GM23338 (cell line): ENCODE measurements at regions not wholly inside any gene's neighbourhood (a gene's known extent, or its start where the extent isn't known, plus 50 kb on each side); places are given as distances from the start of the nearest gene placed in this dataset.

Experiments used
- ATAC-seq: fragments of 200-7000 bp; cut with Tn5 transposase; 3 replicates; pipeline ENCODE4 v1.9.1; 2020
- DNase-seq: peaks from one replicate; pipeline ENCODE4 v3.0.0-alpha.2; 2015; ENCODE audit warnings: low spot score
- H2AFZ ChIP-seq: fragments of 200-600 bp; sonication (generic); 2 replicates; pipeline ENCODE4 v1.8.0; 2016; ENCODE audit warnings: antibody characterized with exemption, mild to moderate bottlenecking, moderate library complexity
- H3F3A ChIP-seq: fragments of 200-600 bp; sonication (generic); replicated peaks from 2 replicates; pipeline ENCODE4 v1.8.0; 2017; ENCODE audit warnings: antibody characterized with exemption, mixed run types, low read depth
- H3K27ac ChIP-seq: fragments of 200-600 bp; sonication (generic); 2 replicates; pipeline ENCODE4 v1.6.1; 2016; ENCODE audit warnings: low read depth
- H3K27me3 ChIP-seq: fragments of 200-600 bp; sonication (generic); 2 replicates; pipeline ENCODE4 v1.8.0; 2016; ENCODE audit warnings: mild to moderate bottlenecking, mixed run types, moderate library complexity; ENCODE audit not compliant: insufficient read depth
- H3K36me3 ChIP-seq: fragments of 200-600 bp; sonication (generic); 2 replicates; pipeline ENCODE4 v1.8.0; 2016; ENCODE audit warnings: mild to moderate bottlenecking; ENCODE audit not compliant: insufficient read depth
- H3K4me1 ChIP-seq: fragments of 200-600 bp; sonication (generic); 2 replicates; pipeline ENCODE4 v1.8.0; 2016; ENCODE audit warnings: mild to moderate bottlenecking, moderate library complexity; ENCODE audit not compliant: insufficient read depth
- H3K4me2 ChIP-seq: fragments of 200-600 bp; sonication (generic); 2 replicates; pipeline ENCODE4 v1.7.1; 2017; ENCODE audit warnings: mixed run types
- H3K4me3 ChIP-seq: fragments of 200-600 bp; sonication (generic); 2 replicates; pipeline ENCODE4 v1.6.1; 2016; ENCODE audit warnings: mixed run types
- H3K79me2 ChIP-seq: fragments of 200-600 bp; sonication (generic); replicated peaks from 2 replicates; pipeline ENCODE4 v1.8.0; 2017; ENCODE audit warnings: mild to moderate bottlenecking; ENCODE audit not compliant: insufficient read depth
- H3K9me2 ChIP-seq: fragments of 200-600 bp; sonication (generic); 2 replicates; pipeline ENCODE4 v1.8.0; 2017; ENCODE audit not compliant: insufficient read depth
- H4K20me1 ChIP-seq: fragments of 200-600 bp; sonication (generic); replicated peaks from 2 replicates; pipeline ENCODE4 v1.8.0; 2017; ENCODE audit warnings: mild to moderate bottlenecking; ENCODE audit not compliant: insufficient read depth
- H3K27ac Mint-ChIP-seq: 2 replicates; pipeline ENCODE4 v1.8.0; 2020; ENCODE audit warnings: inconsistent platforms, mild to moderate bottlenecking, moderate library complexity, mixed read lengths
- H3K27me3 Mint-ChIP-seq: 3 replicates; pipeline ENCODE4 v1.8.0; 2022; ENCODE audit warnings: low read depth, mild to moderate bottlenecking, moderate library complexity, mixed read lengths, inconsistent platforms; ENCODE audit not compliant: insufficient read depth, poor library complexity
- H3K36me3 Mint-ChIP-seq: 3 replicates; pipeline ENCODE4 v1.8.0; 2021; ENCODE audit warnings: low read depth, mild to moderate bottlenecking, inconsistent platforms, moderate library complexity, mixed read lengths
- H3K4me1 Mint-ChIP-seq: 3 replicates; pipeline ENCODE4 v1.8.0; 2020; ENCODE audit warnings: mild to moderate bottlenecking, inconsistent platforms, mixed read lengths
- H3K4me3 Mint-ChIP-seq: 3 replicates; pipeline ENCODE4 v1.8.0; 2021; ENCODE audit warnings: moderate library complexity, mild to moderate bottlenecking, inconsistent platforms, mixed read lengths
- H3K9me3 Mint-ChIP-seq: 3 replicates; pipeline ENCODE4 v1.8.0; 2020; ENCODE audit warnings: moderate library complexity, mild to moderate bottlenecking, inconsistent platforms, mixed read lengths
- EZH2 ChIP-seq: fragments of 200-600 bp; sonication (generic); IDR thresholded peaks from one replicate; pipeline ENCODE4 v1.8.0; 2017; ENCODE audit warnings: antibody characterized with exemption, mild to moderate bottlenecking, low read depth; ENCODE audit not compliant: unreplicated experiment
- EZH2phosphoT487 ChIP-seq: fragments of 200-600 bp; sonication (generic); IDR thresholded peaks from one replicate; pipeline ENCODE4 v1.8.1; 2018; ENCODE audit warnings: antibody characterized with exemption; ENCODE audit not compliant: unreplicated experiment
- JUNB ChIP-seq: IDR thresholded peaks from one replicate; pipeline ENCODE4 v1.6.1; 2016; ENCODE audit warnings: antibody characterized with exemption; ENCODE audit not compliant: unreplicated experiment
- POLR2AphosphoS5 ChIP-seq: IDR thresholded peaks from 2 replicates; pipeline ENCODE4 v1.6.1; 2016; ENCODE audit warnings: antibody characterized with exemption, low read depth
- STAT1 ChIP-seq: IDR thresholded peaks from one replicate; pipeline ENCODE4 v1.6.1; 2016; ENCODE audit warnings: antibody characterized with exemption; ENCODE audit not compliant: unreplicated experiment
- ZNF114 ChIP-seq: fragments of 250-450 bp; sonication (Bioruptor Pico); IDR thresholded peaks from 2 replicates; pipeline ENCODE4 v1.5.0; 2020; ENCODE audit warnings: mild to moderate bottlenecking, moderate library complexity
- TF ChIP-seq, protein P1 (sequence below): IDR thresholded peaks from 2 replicates; pipeline ENCODE4 v1.6.1; 2016; ENCODE audit warnings: antibody characterized with exemption
- TF ChIP-seq, protein P2 (sequence below), 2 experiments: fragments of 200-600 bp in 1 of 2; sonication (generic) in 1 of 2; conservative IDR thresholded peaks; 2 replicates each; pipeline versions ENCODE4 v1.5.1 to v1.6.1; 2016 to 2017; ENCODE audit warnings: antibody characterized with exemption in 2 of 2, low read depth in 2 of 2, mild to moderate bottlenecking in 2 of 2, moderate library complexity in 1 of 2
- TF ChIP-seq, protein P3 (sequence below): IDR thresholded peaks from one replicate; pipeline ENCODE4 v1.6.1; 2018; ENCODE audit warnings: antibody characterized with exemption; ENCODE audit not compliant: unreplicated experiment
- TF ChIP-seq, protein P4 (sequence below): fragments of 250-450 bp; sonication (Bioruptor Pico); IDR thresholded peaks from 2 replicates; pipeline ENCODE4 v1.5.0; 2020; ENCODE audit warnings: mild to moderate bottlenecking, moderate library complexity

DNA sequence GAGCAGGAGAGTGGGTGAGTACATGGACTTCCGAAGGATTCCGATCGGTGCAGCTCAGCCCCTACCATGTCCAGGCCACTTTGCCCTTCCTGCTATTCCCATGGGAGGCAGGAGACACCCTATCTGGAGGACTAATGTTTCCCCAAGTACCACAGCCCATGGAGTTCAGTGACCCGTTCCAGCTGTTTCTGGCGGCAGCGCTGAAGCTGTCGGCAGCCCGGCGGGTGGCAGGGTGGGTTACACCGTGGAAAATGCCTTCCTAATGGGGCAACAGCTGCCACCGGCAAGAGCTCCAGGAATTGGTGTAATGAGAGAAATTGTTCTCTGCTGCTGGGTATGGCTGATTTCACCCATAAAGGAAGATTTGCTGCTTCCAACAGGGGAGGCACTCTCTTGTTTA lies 98.3 kb downstream of the MYCN start:
- H3K27me3 ChIP-seq = no peaks in the 10 kb centered on the region
- TF ChIP-seq EZH2phosphoT487 (no peak), JUNB (no peak), POLR2AphosphoS5 (no peak), EZH2 (no peak), ZNF114 (CRISPR knock-in tag) (no peak), STAT1 (no peak)
- TF ChIP-seq, protein P1, sequence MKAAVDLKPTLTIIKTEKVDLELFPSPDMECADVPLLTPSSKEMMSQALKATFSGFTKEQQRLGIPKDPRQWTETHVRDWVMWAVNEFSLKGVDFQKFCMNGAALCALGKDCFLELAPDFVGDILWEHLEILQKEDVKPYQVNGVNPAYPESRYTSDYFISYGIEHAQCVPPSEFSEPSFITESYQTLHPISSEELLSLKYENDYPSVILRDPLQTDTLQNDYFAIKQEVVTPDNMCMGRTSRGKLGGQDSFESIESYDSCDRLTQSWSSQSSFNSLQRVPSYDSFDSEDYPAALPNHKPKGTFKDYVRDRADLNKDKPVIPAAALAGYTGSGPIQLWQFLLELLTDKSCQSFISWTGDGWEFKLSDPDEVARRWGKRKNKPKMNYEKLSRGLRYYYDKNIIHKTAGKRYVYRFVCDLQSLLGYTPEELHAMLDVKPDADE = no peak
- TF ChIP-seq, protein P2, sequence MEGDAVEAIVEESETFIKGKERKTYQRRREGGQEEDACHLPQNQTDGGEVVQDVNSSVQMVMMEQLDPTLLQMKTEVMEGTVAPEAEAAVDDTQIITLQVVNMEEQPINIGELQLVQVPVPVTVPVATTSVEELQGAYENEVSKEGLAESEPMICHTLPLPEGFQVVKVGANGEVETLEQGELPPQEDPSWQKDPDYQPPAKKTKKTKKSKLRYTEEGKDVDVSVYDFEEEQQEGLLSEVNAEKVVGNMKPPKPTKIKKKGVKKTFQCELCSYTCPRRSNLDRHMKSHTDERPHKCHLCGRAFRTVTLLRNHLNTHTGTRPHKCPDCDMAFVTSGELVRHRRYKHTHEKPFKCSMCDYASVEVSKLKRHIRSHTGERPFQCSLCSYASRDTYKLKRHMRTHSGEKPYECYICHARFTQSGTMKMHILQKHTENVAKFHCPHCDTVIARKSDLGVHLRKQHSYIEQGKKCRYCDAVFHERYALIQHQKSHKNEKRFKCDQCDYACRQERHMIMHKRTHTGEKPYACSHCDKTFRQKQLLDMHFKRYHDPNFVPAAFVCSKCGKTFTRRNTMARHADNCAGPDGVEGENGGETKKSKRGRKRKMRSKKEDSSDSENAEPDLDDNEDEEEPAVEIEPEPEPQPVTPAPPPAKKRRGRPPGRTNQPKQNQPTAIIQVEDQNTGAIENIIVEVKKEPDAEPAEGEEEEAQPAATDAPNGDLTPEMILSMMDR (conservative IDR thresholded peaks at IDR 0.05; ENCODE audit: low read depth in 2 of 2) = no peak
- TF ChIP-seq, protein P3, sequence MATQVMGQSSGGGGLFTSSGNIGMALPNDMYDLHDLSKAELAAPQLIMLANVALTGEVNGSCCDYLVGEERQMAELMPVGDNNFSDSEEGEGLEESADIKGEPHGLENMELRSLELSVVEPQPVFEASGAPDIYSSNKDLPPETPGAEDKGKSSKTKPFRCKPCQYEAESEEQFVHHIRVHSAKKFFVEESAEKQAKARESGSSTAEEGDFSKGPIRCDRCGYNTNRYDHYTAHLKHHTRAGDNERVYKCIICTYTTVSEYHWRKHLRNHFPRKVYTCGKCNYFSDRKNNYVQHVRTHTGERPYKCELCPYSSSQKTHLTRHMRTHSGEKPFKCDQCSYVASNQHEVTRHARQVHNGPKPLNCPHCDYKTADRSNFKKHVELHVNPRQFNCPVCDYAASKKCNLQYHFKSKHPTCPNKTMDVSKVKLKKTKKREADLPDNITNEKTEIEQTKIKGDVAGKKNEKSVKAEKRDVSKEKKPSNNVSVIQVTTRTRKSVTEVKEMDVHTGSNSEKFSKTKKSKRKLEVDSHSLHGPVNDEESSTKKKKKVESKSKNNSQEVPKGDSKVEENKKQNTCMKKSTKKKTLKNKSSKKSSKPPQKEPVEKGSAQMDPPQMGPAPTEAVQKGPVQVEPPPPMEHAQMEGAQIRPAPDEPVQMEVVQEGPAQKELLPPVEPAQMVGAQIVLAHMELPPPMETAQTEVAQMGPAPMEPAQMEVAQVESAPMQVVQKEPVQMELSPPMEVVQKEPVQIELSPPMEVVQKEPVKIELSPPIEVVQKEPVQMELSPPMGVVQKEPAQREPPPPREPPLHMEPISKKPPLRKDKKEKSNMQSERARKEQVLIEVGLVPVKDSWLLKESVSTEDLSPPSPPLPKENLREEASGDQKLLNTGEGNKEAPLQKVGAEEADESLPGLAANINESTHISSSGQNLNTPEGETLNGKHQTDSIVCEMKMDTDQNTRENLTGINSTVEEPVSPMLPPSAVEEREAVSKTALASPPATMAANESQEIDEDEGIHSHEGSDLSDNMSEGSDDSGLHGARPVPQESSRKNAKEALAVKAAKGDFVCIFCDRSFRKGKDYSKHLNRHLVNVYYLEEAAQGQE = no peak
- TF ChIP-seq, protein P4, sequence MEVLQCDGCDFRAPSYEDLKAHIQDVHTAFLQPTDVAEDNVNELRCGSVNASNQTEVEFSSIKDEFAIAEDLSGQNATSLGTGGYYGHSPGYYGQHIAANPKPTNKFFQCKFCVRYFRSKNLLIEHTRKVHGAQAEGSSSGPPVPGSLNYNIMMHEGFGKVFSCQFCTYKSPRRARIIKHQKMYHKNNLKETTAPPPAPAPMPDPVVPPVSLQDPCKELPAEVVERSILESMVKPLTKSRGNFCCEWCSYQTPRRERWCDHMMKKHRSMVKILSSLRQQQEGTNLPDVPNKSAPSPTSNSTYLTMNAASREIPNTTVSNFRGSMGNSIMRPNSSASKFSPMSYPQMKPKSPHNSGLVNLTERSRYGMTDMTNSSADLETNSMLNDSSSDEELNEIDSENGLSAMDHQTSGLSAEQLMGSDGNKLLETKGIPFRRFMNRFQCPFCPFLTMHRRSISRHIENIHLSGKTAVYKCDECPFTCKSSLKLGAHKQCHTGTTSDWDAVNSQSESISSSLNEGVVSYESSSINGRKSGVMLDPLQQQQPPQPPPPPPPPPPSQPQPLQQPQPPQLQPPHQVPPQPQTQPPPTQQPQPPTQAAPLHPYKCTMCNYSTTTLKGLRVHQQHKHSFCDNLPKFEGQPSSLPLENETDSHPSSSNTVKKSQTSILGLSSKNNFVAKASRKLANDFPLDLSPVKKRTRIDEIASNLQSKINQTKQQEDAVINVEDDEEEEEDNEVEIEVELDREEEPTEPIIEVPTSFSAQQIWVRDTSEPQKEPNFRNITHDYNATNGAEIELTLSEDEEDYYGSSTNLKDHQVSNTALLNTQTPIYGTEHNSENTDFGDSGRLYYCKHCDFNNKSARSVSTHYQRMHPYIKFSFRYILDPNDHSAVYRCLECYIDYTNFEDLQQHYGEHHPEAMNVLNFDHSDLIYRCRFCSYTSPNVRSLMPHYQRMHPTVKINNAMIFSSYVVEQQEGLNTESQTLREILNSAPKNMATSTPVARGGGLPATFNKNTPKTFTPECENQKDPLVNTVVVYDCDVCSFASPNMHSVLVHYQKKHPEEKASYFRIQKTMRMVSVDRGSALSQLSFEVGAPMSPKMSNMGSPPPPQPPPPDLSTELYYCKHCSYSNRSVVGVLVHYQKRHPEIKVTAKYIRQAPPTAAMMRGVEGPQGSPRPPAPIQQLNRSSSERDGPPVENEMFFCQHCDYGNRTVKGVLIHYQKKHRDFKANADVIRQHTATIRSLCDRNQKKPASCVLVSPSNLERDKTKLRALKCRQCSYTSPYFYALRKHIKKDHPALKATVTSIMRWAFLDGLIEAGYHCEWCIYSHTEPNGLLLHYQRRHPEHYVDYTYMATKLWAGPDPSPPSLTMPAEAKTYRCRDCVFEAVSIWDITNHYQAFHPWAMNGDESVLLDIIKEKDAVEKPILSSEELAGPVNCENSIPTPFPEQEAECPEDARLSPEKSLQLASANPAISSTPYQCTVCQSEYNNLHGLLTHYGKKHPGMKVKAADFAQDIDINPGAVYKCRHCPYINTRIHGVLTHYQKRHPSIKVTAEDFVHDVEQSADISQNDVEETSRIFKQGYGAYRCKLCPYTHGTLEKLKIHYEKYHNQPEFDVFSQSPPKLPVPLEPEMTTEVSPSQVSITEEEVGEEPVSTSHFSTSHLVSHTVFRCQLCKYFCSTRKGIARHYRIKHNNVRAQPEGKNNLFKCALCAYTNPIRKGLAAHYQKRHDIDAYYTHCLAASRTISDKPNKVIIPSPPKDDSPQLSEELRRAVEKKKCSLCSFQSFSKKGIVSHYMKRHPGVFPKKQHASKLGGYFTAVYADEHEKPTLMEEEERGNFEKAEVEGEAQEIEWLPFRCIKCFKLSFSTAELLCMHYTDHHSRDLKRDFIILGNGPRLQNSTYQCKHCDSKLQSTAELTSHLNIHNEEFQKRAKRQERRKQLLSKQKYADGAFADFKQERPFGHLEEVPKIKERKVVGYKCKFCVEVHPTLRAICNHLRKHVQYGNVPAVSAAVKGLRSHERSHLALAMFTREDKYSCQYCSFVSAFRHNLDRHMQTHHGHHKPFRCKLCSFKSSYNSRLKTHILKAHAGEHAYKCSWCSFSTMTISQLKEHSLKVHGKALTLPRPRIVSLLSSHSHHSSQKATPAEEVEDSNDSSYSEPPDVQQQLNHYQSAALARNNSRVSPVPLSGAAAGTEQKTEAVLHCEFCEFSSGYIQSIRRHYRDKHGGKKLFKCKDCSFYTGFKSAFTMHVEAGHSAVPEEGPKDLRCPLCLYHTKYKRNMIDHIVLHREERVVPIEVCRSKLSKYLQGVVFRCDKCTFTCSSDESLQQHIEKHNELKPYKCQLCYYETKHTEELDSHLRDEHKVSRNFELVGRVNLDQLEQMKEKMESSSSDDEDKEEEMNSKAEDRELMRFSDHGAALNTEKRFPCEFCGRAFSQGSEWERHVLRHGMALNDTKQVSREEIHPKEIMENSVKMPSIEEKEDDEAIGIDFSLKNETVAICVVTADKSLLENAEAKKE (CRISPR knock-in tag) = no peak
- Mint-ChIP-seq H3K27me3 (peaks cover 8% of the 10 kb centered on the region), H3K36me3 (no peaks in the 10 kb centered on the region), H3K4me3 (no peak overlapping the region), H3K9me3 (no peaks in the 10 kb centered on the region; the same call in 2 of the 3 replicates), H3K27ac (no peak overlapping the region), H3K4me1 (peaks cover 36% of the 10 kb centered on the region)
- peak overlapping the region; percentile 66 for H2AFZ ChIP-seq
- H3K4me2 ChIP-seq = no peak overlapping the region
- no peaks in the 10 kb centered on the region for H3F3A ChIP-seq
- no peaks in the 10 kb centered on the region for H4K20me1 ChIP-seq
- peaks cover 6% of the 10 kb centered on the region for H3K4me1 ChIP-seq
- no peaks in the 10 kb centered on the region for H3K79me2 ChIP-seq
- no peaks in the 10 kb centered on the region for H3K9me2 ChIP-seq
- H3K27ac ChIP-seq = no peak overlapping the region
- ATAC-seq (no peak), DNase-seq (no peak)
- H3K4me3 ChIP-seq = no peak overlapping the region
- no peaks in the 10 kb centered on the region for H3K36me3 ChIP-seq
